HEK293 (cell line): ENCODE measurements at regions not wholly inside any gene's neighbourhood (a gene's known extent, or its start where the extent isn't known, plus 50 kb on each side); places are given as distances from the start of the nearest gene placed in this dataset.

ENCODE experiments used
- CTCF ChIA-PET: fragments of 350-600 bp; formaldehyde crosslinking; extraction: SDS; loops from one replicate; lab custom pipeline; 2021; ENCODE audit warnings: antibody characterized with exemption; lab: Yijun Ruan, JAX
- POLR2A ChIA-PET: fragments of 300-600 bp; formaldehyde crosslinking; extraction: SDS; loops from one replicate; lab custom pipeline; 2020; ENCODE audit warnings: antibody characterized with exemption, inconsistent platforms; lab: Yijun Ruan, JAX
- H3K27ac ChIP-seq: fragments of 200-500 bp; sonication (Bioruptor generic); 2 replicates; pipeline ENCODE4 v1.5.1; 2014; ENCODE audit warnings: low read depth, low read length, control low read depth, inconsistent platforms; ENCODE audit errors: extremely low read depth
- H3K36me3 ChIP-seq, 2 experiments: fragments of 200-500 bp in 1 of 2; sonication (Bioruptor generic) in 1 of 2; 1 replicate in 1 of 2; 2 replicates in 1 of 2; pipeline ENCODE4 v1.5.1; 2014 to 2017; ENCODE audit warnings: inconsistent platforms in 2 of 2, low read length in 2 of 2; ENCODE audit not compliant: control insufficient read depth in 2 of 2, insufficient read depth in 1 of 2
- H3K4me1 ChIP-seq: fragments of 200-500 bp; sonication (Bioruptor generic); 2 replicates; pipeline ENCODE4 v1.5.1; 2014; ENCODE audit warnings: mild to moderate bottlenecking, low read length, inconsistent platforms; ENCODE audit not compliant: control insufficient read depth, insufficient read depth
- H3K4me3 ChIP-seq: 2 replicates; pipeline ENCODE4 v1.5.1; 2011; ENCODE audit warnings: low read depth, mild to moderate bottlenecking, control low read depth, low read length, moderate library complexity
- H3K9me3 ChIP-seq: fragments of 200-500 bp; sonication (Bioruptor generic); 2 replicates; pipeline ENCODE4 v1.5.1; 2014; ENCODE audit warnings: low read depth, low read length, inconsistent platforms; ENCODE audit not compliant: control insufficient read depth, insufficient read depth
- ZIC2 ChIP-seq: fragments of 450-650 bp; formaldehyde crosslinking; IDR thresholded peaks from 2 replicates; pipeline ENCODE4 v1.5.1; 2016; ENCODE audit warnings: missing biosample characterization, missing genetic modification characterization
- ZNF175 ChIP-seq: fragments of 450-650 bp; formaldehyde crosslinking; IDR thresholded peaks from 2 replicates; pipeline ENCODE4 v1.5.1; 2016; ENCODE audit warnings: missing biosample characterization, missing genetic modification characterization
- ZNF19 ChIP-seq: fragments of 450-650 bp; formaldehyde crosslinking; IDR thresholded peaks from 2 replicates; pipeline ENCODE4; 2016; ENCODE audit warnings: missing biosample characterization, missing genetic modification characterization, low read depth
- ZNF23 ChIP-seq: fragments of 450-650 bp; formaldehyde crosslinking; IDR thresholded peaks from 2 replicates; pipeline ENCODE4 v1.5.1; 2016; ENCODE audit warnings: missing biosample characterization, missing genetic modification characterization, borderline replicate concordance
- ZNF426 ChIP-seq: fragments of 450-650 bp; formaldehyde crosslinking; IDR thresholded peaks from 2 replicates; pipeline ENCODE4 v1.5.1; 2017; ENCODE audit warnings: missing biosample characterization, missing genetic modification characterization, mild to moderate bottlenecking, inconsistent platforms, moderate library complexity
- ZNF548 ChIP-seq: fragments of 450-650 bp; formaldehyde crosslinking; IDR thresholded peaks from 2 replicates; pipeline ENCODE4 v1.5.1; 2016; ENCODE audit warnings: missing biosample characterization, missing genetic modification characterization
- ZNF658 ChIP-seq: fragments of 450-650 bp; formaldehyde crosslinking; IDR thresholded peaks from 2 replicates; pipeline ENCODE4; 2016; ENCODE audit warnings: missing biosample characterization, missing genetic modification characterization
- ZNF664 ChIP-seq: fragments of 450-650 bp; formaldehyde crosslinking; IDR thresholded peaks from 2 replicates; pipeline ENCODE4 v1.5.1; 2016; ENCODE audit warnings: missing biosample characterization, missing genetic modification characterization
- ZNF707 ChIP-seq: fragments of 450-650 bp; formaldehyde crosslinking; IDR thresholded peaks from 2 replicates; pipeline ENCODE4 v1.5.1; 2016; ENCODE audit warnings: missing biosample characterization, missing genetic modification characterization
- ZNF776 ChIP-seq: fragments of 450-650 bp; formaldehyde crosslinking; IDR thresholded peaks from 2 replicates; pipeline ENCODE4 v1.5.0; 2017; ENCODE audit warnings: missing biosample characterization, missing genetic modification characterization, borderline replicate concordance
- ZSCAN16 ChIP-seq: fragments of 450-650 bp; formaldehyde crosslinking; IDR thresholded peaks from 2 replicates; pipeline ENCODE4 v1.5.1; 2016; ENCODE audit warnings: missing biosample characterization, missing genetic modification characterization
- ZXDB ChIP-seq: fragments of 450-650 bp; formaldehyde crosslinking; IDR thresholded peaks from 2 replicates; pipeline ENCODE4 v1.5.1; 2016; ENCODE audit warnings: missing biosample characterization, missing genetic modification characterization
- TF ChIP-seq, protein P1 (sequence below): fragments of 450-650 bp; formaldehyde crosslinking; IDR thresholded peaks from 2 replicates; pipeline ENCODE4 v1.5.1; 2016; ENCODE audit warnings: missing biosample characterization, missing genetic modification characterization
- TF ChIP-seq, protein P2 (sequence below): fragments of 450-650 bp; formaldehyde crosslinking; IDR thresholded peaks from 2 replicates; pipeline ENCODE4 v1.5.1; 2016; ENCODE audit warnings: missing biosample characterization, missing genetic modification characterization
- TF ChIP-seq, protein P3 (sequence below): fragments of 450-650 bp; formaldehyde crosslinking; IDR thresholded peaks from 2 replicates; pipeline ENCODE4 v1.5.1; 2016; ENCODE audit warnings: missing biosample characterization, missing genetic modification characterization
- TF ChIP-seq, protein P4 (sequence below): fragments of 450-650 bp; formaldehyde crosslinking; IDR thresholded peaks from 2 replicates; pipeline ENCODE4 v1.5.1; 2017; ENCODE audit warnings: missing biosample characterization, missing genetic modification characterization

DNA sequence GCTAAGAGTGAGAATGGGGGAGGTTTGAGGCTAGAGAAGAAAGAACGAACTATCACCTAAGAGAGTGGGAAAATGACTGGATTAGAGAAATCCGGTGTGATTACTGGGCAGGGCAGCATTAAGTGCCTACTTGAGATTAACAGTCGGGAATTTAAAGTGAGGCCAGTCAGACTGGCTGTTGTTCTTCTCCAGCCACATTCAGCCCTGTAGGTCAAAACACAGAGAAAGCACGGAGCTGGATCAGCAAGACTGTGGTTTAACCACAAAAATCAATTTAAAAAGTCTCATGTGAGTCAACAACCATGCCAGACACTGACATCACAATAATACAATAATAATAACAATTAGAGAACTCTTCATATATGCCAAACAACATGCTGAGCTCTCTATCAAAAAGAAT is 301.9 kb upstream of the SGK1 start:
- Histone ChIP-seq H3K4me3 (no peak overlapping the region), H3K36me3 (no peaks in the 10 kb centered on the region), H3K27ac (no peak overlapping the region), H3K9me3 (no peaks in the 10 kb centered on the region), H3K4me1 (no peaks in the 10 kb centered on the region)
- POLR2A ChIA-PET: no interaction called here
- TF ChIP-seq ZSCAN16 (tag by site-specific recombination): no peak
- CTCF ChIA-PET: interaction anchor here (0.6 to 1.9 kb wide), 6 partner anchors 8 to 681 kb away, joined by 3 to 7 read pairs (median 4); no protein-coding TSS in a partner anchor

DNA sequence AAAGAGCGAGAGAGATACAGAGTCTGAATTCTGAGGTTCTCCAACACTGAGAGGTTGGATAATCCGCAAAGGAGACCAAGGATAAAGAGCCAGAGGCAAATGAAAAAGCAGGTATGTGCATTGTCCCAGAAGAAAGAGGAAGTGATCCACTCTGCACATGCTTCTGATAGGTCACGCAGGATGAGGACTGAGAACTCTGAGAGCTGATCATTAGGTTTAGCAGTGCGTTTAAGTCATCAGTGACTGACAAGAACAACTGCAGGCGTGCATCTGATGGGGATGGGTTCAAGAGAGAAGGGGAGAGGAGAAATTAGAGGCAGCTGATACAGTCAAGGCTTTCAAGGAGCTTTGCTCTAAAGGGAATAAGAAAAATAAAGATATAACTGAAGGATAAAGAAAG is 301.2 kb upstream of the SGK1 start:
- H3K27ac ChIP-seq: no peak overlapping the region
- no peaks in the 10 kb centered on the region for H3K36me3 ChIP-seq
- TF ChIP-seq, protein P1, sequence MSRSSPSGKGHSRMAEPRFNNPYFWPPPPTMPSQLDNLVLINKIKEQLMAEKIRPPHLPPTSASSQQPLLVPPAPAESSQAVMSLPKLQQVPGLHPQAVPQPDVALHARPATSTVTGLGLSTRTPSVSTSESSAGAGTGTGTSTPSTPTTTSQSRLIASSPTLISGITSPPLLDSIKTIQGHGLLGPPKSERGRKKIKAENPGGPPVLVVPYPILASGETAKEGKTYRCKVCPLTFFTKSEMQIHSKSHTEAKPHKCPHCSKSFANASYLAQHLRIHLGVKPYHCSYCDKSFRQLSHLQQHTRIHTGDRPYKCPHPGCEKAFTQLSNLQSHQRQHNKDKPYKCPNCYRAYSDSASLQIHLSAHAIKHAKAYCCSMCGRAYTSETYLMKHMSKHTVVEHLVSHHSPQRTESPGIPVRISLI (tag by site-specific recombination): no peak
- no peak for TF ChIP-seq ZNF776 (tag by site-specific recombination)
- TF ChIP-seq ZNF19 (tag by site-specific recombination): no peak
- TF ChIP-seq, protein P2, sequence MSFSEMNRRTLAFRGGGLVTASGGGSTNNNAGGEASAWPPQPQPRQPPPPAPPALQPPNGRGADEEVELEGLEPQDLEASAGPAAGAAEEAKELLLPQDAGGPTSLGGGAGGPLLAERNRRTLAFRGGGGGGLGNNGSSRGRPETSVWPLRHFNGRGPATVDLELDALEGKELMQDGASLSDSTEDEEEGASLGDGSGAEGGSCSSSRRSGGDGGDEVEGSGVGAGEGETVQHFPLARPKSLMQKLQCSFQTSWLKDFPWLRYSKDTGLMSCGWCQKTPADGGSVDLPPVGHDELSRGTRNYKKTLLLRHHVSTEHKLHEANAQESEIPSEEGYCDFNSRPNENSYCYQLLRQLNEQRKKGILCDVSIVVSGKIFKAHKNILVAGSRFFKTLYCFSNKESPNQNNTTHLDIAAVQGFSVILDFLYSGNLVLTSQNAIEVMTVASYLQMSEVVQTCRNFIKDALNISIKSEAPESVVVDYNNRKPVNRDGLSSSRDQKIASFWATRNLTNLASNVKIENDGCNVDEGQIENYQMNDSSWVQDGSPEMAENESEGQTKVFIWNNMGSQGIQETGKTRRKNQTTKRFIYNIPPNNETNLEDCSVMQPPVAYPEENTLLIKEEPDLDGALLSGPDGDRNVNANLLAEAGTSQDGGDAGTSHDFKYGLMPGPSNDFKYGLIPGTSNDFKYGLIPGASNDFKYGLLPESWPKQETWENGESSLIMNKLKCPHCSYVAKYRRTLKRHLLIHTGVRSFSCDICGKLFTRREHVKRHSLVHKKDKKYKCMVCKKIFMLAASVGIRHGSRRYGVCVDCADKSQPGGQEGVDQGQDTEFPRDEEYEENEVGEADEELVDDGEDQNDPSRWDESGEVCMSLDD (tag by site-specific recombination): no peak
- TF ChIP-seq ZNF175 (tag by site-specific recombination): no peak
- TF ChIP-seq ZNF658 (tag by site-specific recombination): no peak
- TF ChIP-seq ZNF23 (tag by site-specific recombination): no peak
- no peak for TF ChIP-seq ZXDB (tag by site-specific recombination)
- TF ChIP-seq ZNF707 (tag by site-specific recombination): no peak
- no peak for TF ChIP-seq ZNF548 (tag by site-specific recombination)
- TF ChIP-seq ZNF664 (tag by site-specific recombination): no peak
- TF ChIP-seq ZNF426 (tag by site-specific recombination): no peak
- TF ChIP-seq, protein P3, sequence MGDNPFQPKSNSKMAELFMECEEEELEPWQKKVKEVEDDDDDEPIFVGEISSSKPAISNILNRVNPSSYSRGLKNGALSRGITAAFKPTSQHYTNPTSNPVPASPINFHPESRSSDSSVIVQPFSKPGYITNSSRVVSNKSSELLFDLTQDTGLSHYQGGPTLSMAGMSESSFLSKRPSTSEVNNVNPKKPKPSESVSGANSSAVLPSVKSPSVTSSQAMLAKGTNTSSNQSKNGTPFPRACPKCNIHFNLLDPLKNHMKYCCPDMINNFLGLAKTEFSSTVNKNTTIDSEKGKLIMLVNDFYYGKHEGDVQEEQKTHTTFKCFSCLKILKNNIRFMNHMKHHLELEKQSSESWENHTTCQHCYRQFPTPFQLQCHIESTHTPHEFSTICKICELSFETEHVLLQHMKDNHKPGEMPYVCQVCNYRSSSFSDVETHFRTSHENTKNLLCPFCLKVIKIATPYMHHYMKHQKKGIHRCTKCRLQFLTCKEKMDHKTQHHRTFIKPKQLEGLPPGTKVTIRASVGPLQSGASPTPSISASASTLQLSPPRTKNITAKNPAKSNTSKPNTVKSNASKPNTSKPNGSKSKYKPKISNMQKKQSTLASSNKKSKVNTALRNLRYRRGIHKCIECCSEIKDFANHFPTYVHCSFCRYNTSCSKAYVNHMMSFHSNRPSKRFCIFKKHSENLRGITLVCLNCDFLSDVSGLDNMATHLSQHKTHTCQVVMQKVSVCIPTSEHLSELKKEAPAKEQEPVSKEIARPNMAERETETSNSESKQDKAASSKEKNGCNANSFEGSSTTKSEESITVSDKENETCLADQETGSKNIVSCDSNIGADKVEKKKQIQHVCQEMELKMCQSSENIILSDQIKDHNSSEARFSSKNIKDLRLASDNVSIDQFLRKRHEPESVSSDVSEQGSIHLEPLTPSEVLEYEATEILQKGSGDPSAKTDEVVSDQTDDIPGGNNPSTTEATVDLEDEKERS: no peak
- TF ChIP-seq ZIC2: no peak
- TF ChIP-seq, protein P4, sequence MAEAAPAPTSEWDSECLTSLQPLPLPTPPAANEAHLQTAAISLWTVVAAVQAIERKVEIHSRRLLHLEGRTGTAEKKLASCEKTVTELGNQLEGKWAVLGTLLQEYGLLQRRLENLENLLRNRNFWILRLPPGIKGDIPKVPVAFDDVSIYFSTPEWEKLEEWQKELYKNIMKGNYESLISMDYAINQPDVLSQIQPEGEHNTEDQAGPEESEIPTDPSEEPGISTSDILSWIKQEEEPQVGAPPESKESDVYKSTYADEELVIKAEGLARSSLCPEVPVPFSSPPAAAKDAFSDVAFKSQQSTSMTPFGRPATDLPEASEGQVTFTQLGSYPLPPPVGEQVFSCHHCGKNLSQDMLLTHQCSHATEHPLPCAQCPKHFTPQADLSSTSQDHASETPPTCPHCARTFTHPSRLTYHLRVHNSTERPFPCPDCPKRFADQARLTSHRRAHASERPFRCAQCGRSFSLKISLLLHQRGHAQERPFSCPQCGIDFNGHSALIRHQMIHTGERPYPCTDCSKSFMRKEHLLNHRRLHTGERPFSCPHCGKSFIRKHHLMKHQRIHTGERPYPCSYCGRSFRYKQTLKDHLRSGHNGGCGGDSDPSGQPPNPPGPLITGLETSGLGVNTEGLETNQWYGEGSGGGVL (tag by site-specific recombination): no peak
- TF ChIP-seq, all 188 proteins: peak for 0
- no peaks in the 10 kb centered on the region for H3K9me3 ChIP-seq
- no peaks in the 10 kb centered on the region for H3K4me1 ChIP-seq
- no peak overlapping the region for H3K4me3 ChIP-seq
- ChIA-PET CTCF (interaction anchor here (0.6 to 1.9 kb wide), 5 partner anchors 9 to 142 kb away, joined by 3 to 7 read pairs (median 4); no protein-coding TSS in a partner anchor), POLR2A (no interaction called here)
